ENCODE measurements at regions not wholly inside any gene's neighbourhood (a gene's known extent, or its start where the extent isn't known, plus 50 kb on each side); places are given as distances from the start of the nearest gene placed in this dataset.

DNA sequence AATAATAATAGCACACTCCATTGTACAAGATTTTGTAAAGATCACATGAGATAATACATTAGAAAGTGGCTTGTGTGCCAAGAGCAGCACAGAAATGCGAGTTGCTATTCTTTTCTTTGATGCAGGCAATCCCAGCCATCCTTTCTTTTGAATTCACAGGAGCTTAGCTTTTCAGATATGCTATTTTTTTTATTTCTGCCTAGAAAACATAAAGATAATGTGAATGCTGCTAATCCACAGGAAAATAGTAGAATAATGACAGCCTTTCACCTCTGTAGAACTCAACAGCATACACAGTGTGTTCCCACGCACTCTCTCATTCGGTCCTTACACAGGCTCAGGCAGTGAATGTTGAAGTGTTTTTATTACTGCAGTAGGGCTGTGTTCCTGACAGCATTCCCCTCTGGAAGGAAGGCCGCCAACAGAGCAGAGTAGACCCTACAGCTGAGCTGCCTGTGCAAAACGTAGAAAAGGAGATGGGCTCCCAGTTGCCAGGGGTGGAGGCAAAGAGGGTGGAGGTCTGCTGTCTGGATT, 138.8 kb upstream of the TAPT1 start:
- DNase-seq = no peak

- DNase-seq = no peak
These were observed 134.5 kb upstream of the TAPT1 start for GRCh38 chr4:16360694-16361262.

GRCh38 chr4:16353165-16353564, 126.9 kb upstream of the TAPT1 start:
- no peak for DNase-seq

DNA sequence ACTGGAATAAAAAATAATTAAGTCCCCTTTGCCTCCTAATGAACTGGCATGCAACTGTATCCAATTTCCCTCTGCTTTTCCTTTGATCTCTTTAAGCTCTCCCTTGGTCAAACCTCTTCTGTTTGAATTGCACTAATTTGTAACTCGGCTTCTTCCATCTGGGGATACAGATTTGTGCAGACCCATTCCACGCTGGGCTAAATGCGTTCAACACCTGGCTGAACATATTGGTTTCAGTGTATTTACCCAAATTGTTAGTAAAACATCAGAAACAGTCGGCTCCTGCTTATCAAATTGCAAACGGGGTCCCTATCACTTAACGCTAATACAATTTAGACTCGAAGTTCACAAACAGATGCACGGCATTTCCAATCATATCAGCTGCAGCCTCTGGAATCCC, 124.9 kb upstream of the TAPT1 start:
- no peak for DNase-seq

- DNase-seq = no peak
These were observed 118.6 kb upstream of the TAPT1 start for GRCh38 chr4:16344853-16345252.

- peak; percentile 37 for DNase-seq
These were observed 111.7 kb upstream of the TAPT1 start for GRCh38 chr4:16337936-16338335.

DNA sequence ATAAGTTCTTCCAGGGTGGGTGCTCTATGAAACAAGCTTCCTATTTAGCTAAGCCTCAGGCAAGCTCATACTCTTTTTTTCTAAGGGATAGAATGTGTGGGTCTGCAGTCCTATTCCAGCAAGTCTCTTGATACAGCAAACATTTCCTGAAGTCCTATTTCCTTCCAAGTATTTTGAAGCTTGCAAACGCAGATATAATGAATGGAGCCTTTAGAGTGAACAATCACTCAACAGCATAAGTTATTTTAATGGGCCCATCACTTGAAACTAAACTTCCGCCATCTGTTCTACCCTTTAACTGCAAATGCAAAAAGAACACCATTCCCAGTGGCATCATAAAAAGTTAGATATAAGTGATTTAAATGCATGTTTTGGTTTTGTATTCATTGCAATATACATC, 108.3 kb upstream of the TAPT1 start:
- DNase-seq = no peak

GRCh38 chr4:16329797-16330134, 103.5 kb upstream of the TAPT1 start:
- DNase-seq = no peak

GRCh38 chr4:16329125-16329796, 103.0 kb upstream of the TAPT1 start:
- DNase-seq = peak; percentile 62

DNA sequence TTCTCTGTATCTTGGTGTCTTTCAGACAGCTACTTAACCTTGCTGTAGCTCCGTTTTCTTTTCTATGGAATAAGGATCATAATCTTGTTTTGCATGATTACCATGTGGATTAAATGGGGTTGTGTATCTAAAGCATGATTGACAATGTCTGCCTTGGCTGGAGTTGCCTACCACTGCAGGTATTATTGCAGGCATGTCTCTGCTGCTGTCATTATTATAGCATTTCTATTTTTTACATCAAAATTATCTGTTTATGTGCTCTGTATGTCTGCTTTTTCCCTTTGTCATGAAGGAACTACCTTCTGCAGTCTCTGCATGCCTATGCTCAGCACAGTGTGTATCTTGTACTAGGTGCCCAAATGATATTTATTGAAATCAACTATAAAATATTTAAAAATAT, 95.9 kb upstream of the TAPT1 start:
- no peak for DNase-seq

DNA sequence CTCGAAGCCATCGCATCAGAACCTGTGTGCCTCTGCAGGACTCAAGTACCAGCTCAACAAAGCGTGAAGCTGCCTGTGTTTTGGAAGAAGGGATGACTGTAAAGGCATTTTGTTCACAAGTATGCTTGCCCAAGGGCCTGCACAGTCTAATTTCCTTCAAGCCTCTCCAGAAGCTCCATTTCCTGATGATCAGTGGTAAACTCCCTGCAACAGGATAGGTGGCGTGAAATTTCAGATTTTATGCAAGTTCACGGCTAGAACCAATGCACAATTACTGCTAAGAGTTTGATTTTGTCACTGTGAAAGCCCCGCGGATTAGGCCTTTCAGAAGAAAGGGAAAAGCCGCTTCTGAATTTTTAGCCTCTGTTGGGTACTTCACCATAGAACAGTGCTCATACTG, 89.2 kb upstream of the TAPT1 start:
- DNase-seq = no peak

DNA sequence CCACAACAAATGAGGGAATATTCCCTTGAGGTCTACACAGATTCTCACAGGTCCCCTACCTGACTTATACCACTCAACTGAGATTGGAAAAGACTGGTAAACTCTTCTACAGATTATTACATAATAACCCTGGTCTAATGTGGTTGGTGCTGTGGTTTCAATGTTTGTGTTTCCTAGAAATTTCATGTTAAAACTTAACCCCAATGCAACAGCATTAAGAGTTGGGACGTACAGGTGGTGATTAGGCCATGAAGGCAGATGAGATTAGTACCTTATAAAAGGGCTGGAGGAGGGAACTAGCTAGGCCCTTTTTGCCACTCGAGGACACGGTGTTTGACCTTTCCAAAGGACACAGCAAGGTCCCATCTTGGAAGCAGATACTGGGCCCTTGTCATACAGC, 84.3 kb upstream of the TAPT1 start:
- no peak for DNase-seq

- no peak for DNase-seq
These were observed 76.4 kb upstream of the TAPT1 start for GRCh38 chr4:16302648-16303047.

DNA sequence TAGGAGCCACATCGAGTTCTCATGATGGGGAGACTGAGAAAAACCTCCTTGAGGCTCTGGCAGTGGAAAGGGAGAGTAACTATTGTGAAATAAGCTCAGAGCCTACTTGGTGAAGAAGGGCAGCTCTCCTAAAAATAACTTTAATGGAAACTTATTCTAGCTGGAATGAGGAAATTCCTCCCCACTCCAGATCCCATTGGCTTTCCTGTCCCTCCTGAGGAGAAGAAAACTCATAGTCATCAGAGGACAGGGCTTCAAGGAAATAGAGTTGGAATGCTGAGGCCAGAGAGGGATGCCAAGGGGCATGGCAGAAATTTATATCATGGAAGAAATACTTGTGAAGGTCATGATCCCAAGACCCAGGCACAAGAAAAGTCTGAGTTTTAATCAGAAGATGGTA, 70.7 kb upstream of the TAPT1 start:
- DNase-seq = peak; percentile 16

DNA sequence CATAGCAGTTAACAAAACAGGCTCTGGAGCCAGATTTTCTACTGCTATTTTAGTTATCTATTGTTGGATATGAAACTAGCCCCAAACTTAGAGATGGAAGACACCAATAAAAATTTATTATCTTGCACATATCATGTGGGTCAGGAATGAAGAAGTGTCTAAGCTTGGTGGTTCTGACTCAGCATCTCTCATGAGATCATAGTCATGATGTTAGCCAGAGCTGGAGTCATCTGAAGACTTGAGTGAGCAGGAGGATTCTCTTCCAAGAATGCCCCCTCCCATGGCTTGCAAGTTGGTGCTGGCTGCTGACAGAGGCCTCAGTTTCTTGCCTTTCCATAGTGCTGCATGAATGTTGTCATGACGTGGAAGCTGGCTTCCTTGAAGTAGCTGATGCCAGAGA, 68.2 kb upstream of the TAPT1 start:
- peak; percentile 47 for DNase-seq

- DNase-seq = no peak
These were observed 67.1 kb upstream of the TAPT1 start for GRCh38 chr4:16293210-16293838.

- no peak for DNase-seq
These were observed 66.3 kb upstream of the TAPT1 start for GRCh38 chr4:16292585-16292984.

GRCh38 chr4:16290681-16291420, 64.6 kb upstream of the TAPT1 start:
- no peak for DNase-seq

GRCh38 chr4:16289897-16290554, 63.8 kb upstream of the TAPT1 start:
- peak; percentile 42 for DNase-seq

DNA sequence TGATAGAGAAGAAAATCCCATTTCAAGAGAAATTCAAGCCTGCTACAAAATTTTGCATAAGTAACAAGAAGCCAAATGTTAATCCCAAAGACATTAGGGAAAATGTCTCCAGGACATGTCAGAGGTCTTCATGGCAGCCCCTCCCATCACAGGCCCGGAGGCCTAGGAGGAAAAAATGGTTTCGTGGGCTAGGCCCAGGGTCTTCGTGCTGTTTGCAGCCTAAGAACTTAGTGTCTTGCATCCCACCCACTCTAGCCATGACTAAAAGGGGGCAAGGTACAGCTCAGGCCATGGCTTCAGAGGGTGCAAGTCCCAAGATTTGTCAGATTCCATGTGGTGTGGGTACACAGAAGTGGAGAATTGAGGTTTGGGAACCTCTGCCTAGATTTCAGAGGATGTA, 57.8 kb upstream of the TAPT1 start:
- DNase-seq = no peak

GRCh38 chr4:16278178-16278577, 51.9 kb upstream of the TAPT1 start:
- no peak for DNase-seq

All from fibroblast of skin of scalp (primary cell).